ENCODE measurements at regions not wholly inside any gene's neighbourhood (a gene's known extent, or its start where the extent isn't known, plus 50 kb on each side); places are given as distances from the start of the nearest gene placed in this dataset.

DNA sequence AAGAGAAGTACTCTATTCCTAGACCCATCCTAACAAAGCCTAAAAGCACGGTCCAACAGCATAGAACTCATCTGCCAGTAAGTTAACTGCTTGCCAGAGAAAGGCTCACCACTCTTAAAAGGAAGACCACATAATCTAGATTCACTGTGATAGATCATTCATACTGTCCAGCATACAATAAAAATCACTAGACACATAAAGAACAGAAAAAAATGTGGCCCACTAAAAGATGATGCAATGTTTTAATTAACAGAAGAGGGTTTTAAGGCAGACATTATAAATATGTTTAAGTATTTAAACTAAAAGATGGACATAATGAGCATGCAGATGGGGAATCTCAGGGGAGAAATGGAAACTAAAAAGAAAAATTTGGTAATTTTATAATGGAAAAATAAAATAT is 157.5 kb upstream of the CDH4 start:
- no peak for TF ChIP-seq CTCF (IDR thresholded peaks at IDR 0.05)
- TF ChIP-seq EZH2 (IDR thresholded peaks at IDR 0.05): no peak
